NT2/D1 (cell line): ENCODE measurements at regions not wholly inside any gene's neighbourhood (a gene's known extent, or its start where the extent isn't known, plus 50 kb on each side); places are given as distances from the start of the nearest gene placed in this dataset.

Experiments used
- YY1 ChIP-seq: IDR thresholded peaks from 2 replicates; pipeline ENCODE4 v1.6.1; 2011; ENCODE audit not compliant: insufficient read length, insufficient read depth
- ZNF274 ChIP-seq: IDR thresholded peaks from 2 replicates; pipeline ENCODE4 v1.6.1; 2011; ENCODE audit warnings: mild to moderate bottlenecking, low read depth, low read length

DNA sequence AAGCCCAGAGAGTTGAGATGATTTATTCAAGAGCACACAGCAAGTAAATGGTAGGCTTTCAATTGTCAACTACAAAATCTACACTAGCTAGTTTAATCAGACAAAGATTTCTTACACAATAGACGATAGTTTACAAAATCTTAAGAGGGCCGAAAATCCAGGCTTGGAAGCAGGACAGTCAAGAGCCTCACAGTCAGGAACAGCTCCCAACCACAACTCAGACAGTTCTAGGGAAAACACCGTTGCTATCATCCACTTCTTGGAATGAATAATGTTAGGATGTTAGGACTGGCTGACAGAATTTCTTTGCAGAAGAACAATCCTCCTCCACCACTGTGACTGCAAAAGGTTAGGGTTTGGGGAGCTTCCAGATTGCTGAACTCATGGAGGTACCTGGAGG lies 290.8 kb upstream of the ZPLD1 start:
- TF ChIP-seq YY1 = no peak
- no peak for TF ChIP-seq ZNF274
